H1 (cell line): ENCODE measurements at regions not wholly inside any gene's neighbourhood (a gene's known extent, or its start where the extent isn't known, plus 50 kb on each side); places are given as distances from the start of the nearest gene placed in this dataset.

Source experiments
- CTCF ChIA-PET: fragments of 300-600 bp; sonication (Branson Sonifier 250); formaldehyde crosslinking; loops from one replicate; lab custom pipeline; 2021; ENCODE audit not compliant: partially characterized antibody; lab: Charles Lee
- POLR2A ChIA-PET: fragments of 300-600 bp; sonication (Branson Sonifier 250); formaldehyde crosslinking; loops from one replicate; lab custom pipeline; 2021; ENCODE audit warnings: inconsistent platforms; ENCODE audit not compliant: partially characterized antibody; lab: Charles Lee
- DNase-seq, 2 experiments: peaks; one replicate each; pipeline versions ENCODE4 v3.0.0 to v3.0.0-alpha.2; 2010 to 2022; ENCODE audit warnings: low spot score in 2 of 2, low read depth in 1 of 2, mixed read lengths in 1 of 2
- FAIRE-seq: peaks from 2 replicates; lab custom pipeline; 2011; peaks lifted over from hg19 to GRCh38; lab: Jason Lieb, UNC
- H2AFZ ChIP-seq: 2 replicates; pipeline ENCODE4 v1.8.1; 2012; ENCODE audit warnings: low read length, inconsistent platforms
- H2AK5ac ChIP-seq: 2 replicates; pipeline ENCODE4 v1.6.1; 2013; ENCODE audit warnings: low read depth, low read length
- H2BK120ac ChIP-seq: replicated peaks from 2 replicates; pipeline ENCODE3; 2013; ENCODE audit warnings: low read depth, low read length, inconsistent platforms
- H2BK12ac ChIP-seq: 2 replicates; pipeline ENCODE4 v1.6.1; 2013; ENCODE audit warnings: low read depth, low read length
- H2BK15ac ChIP-seq: 2 replicates; pipeline ENCODE4 v1.6.1; 2013; ENCODE audit warnings: low read length
- H2BK20ac ChIP-seq: 2 replicates; pipeline ENCODE4 v1.6.1; 2013; ENCODE audit warnings: low read length
- H2BK5ac ChIP-seq: 2 replicates; pipeline ENCODE4 v1.6.1; 2013; ENCODE audit warnings: low read depth, low read length
- H3K14ac ChIP-seq: 2 replicates; pipeline ENCODE4 v1.6.1; 2013; ENCODE audit warnings: inconsistent platforms; ENCODE audit not compliant: insufficient read length
- H3K18ac ChIP-seq: 2 replicates; pipeline ENCODE4 v1.6.1; 2013; ENCODE audit warnings: low read length; ENCODE audit errors: extremely low read depth
- H3K23ac ChIP-seq: 2 replicates; pipeline ENCODE4 v1.6.1; 2013; ENCODE audit warnings: inconsistent platforms; ENCODE audit not compliant: insufficient read length
- H3K23me2 ChIP-seq: 2 replicates; pipeline ENCODE4 v1.6.1; 2013; ENCODE audit warnings: low read depth, low read length
- H3K27ac ChIP-seq: 2 replicates; pipeline ENCODE4 v1.6.1; 2011; ENCODE audit warnings: low read depth, low read length, inconsistent platforms
- H3K27me3 ChIP-seq, 4 experiments: replicated peaks in 1 of 4; 1 replicate in 1 of 4; 2 replicates in 3 of 4; pipeline versions ENCODE4 v1.6.1 to v1.8.1; 2011 to 2013; ENCODE audit warnings: low read length in 3 of 4, mild to moderate bottlenecking in 3 of 4, inconsistent platforms in 2 of 4, mixed read lengths in 2 of 4, moderate library complexity in 1 of 4; ENCODE audit not compliant: control insufficient read depth in 3 of 4, insufficient read depth in 3 of 4; ENCODE audit errors: extremely low read depth in 1 of 4
- H3K36me3 ChIP-seq, 4 experiments: 2 replicates each; pipeline versions ENCODE4 v1.6.1 to v1.8.1; 2011 to 2013; ENCODE audit warnings: mild to moderate bottlenecking in 4 of 4, low read length in 3 of 4, moderate library complexity in 2 of 4, control low read depth in 1 of 4, inconsistent platforms in 1 of 4; ENCODE audit not compliant: insufficient read depth in 4 of 4, control insufficient read depth in 2 of 4
- H3K4ac ChIP-seq: replicated peaks from 2 replicates; pipeline ENCODE3; 2013; ENCODE audit warnings: low read length, low read depth, mixed read lengths, inconsistent platforms; ENCODE audit not compliant: insufficient read length
- H3K4me1 ChIP-seq, 4 experiments: replicated peaks in 1 of 4; 1 replicate in 1 of 4; 2 replicates in 3 of 4; pipeline versions ENCODE4 v1.6.1 to v1.8.1; 2011 to 2013; ENCODE audit warnings: low read length in 3 of 4, inconsistent platforms in 2 of 4, mixed read lengths in 1 of 4; ENCODE audit not compliant: insufficient read depth in 4 of 4, control insufficient read depth in 3 of 4
- H3K4me2 ChIP-seq, 2 experiments: 2 replicates each; pipeline versions ENCODE4 v1.6.1 to v1.8.1; 2011 to 2013; ENCODE audit warnings: low read depth in 2 of 2, low read length in 2 of 2, control low read depth in 1 of 2, inconsistent platforms in 1 of 2, mild to moderate bottlenecking in 1 of 2; ENCODE audit not compliant: insufficient read depth in 1 of 2
- H3K4me3 ChIP-seq, 4 experiments: fragments of 200-600, 300-600 bp in 1 of 4; sonication (generic), shearing (Covaris generic), sonication (Bioruptor Twin) in 1 of 4; 2 replicates each; pipeline versions ENCODE4 v1.5.1 to v1.8.1; 2011 to 2016; ENCODE audit warnings: low read length in 4 of 4, low read depth in 3 of 4, control low read depth in 2 of 4, inconsistent platforms in 2 of 4, mild to moderate bottlenecking in 2 of 4, mixed read lengths in 1 of 4, moderate library complexity in 1 of 4; ENCODE audit not compliant: insufficient read depth in 2 of 4; ENCODE audit errors: extremely low read depth in 1 of 4
- H3K56ac ChIP-seq: replicated peaks from 2 replicates; pipeline ENCODE3; 2013; ENCODE audit warnings: low read depth, mild to moderate bottlenecking, mixed read lengths, low read length, inconsistent platforms; ENCODE audit not compliant: insufficient read length
- H3K79me1 ChIP-seq: 2 replicates; pipeline ENCODE4 v1.6.1; 2013; ENCODE audit warnings: low read depth, low read length, control low read depth
- H3K79me2 ChIP-seq, 2 experiments: 2 replicates each; pipeline versions ENCODE4 v1.6.1 to v1.8.1; 2012 to 2013; ENCODE audit warnings: low read length in 2 of 2, mild to moderate bottlenecking in 2 of 2, inconsistent platforms in 1 of 2; ENCODE audit not compliant: insufficient read depth in 2 of 2, control insufficient read depth in 1 of 2
- H3K9ac ChIP-seq, 4 experiments: replicated peaks in 1 of 4; 1 replicate in 1 of 4; 2 replicates in 3 of 4; pipeline versions ENCODE4 v1.6.1 to v1.8.1; 2011 to 2013; ENCODE audit warnings: low read depth in 3 of 4, low read length in 3 of 4, control low read depth in 2 of 4, mild to moderate bottlenecking in 2 of 4, moderate library complexity in 2 of 4, inconsistent platforms in 1 of 4; ENCODE audit errors: extremely low read depth in 1 of 4
- H3K9me3 ChIP-seq, 2 experiments: 2 replicates each; pipeline versions ENCODE4 v1.6.1 to v1.8.1; 2012 to 2013; ENCODE audit warnings: mild to moderate bottlenecking in 2 of 2, moderate library complexity in 2 of 2, control low read depth in 1 of 2, inconsistent platforms in 1 of 2, low read depth in 1 of 2, low read length in 1 of 2, mixed read lengths in 1 of 2; ENCODE audit not compliant: insufficient read depth in 2 of 2
- H4K20me1 ChIP-seq, 2 experiments: replicated peaks in 1 of 2; 2 replicates each; pipeline versions ENCODE3 to v1.8.1; 2011 to 2013; ENCODE audit warnings: inconsistent platforms in 2 of 2, low read length in 2 of 2, mild to moderate bottlenecking in 1 of 2; ENCODE audit not compliant: insufficient read depth in 2 of 2, control insufficient read depth in 1 of 2
- H4K5ac ChIP-seq: 2 replicates; pipeline ENCODE4 v1.6.1; 2013; ENCODE audit warnings: low read length, low read depth, mixed read lengths, inconsistent platforms; ENCODE audit not compliant: insufficient read length
- H4K8ac ChIP-seq: 2 replicates; pipeline ENCODE4 v1.8.0; 2013; ENCODE audit warnings: mild to moderate bottlenecking, moderate library complexity, low read length, inconsistent platforms; ENCODE audit not compliant: insufficient read depth; ENCODE audit errors: extremely low read depth
- H4K91ac ChIP-seq: replicated peaks from 2 replicates; pipeline ENCODE3; 2013; ENCODE audit warnings: low read length, mixed read lengths, inconsistent platforms; ENCODE audit not compliant: insufficient read length
- ASH2L ChIP-seq: fragments of 200-600, 300-600 bp; sonication (generic); IDR thresholded peaks from one replicate; pipeline ENCODE4 v1.7.1; 2017; ENCODE audit warnings: low read length
- CHD1 ChIP-seq: IDR thresholded peaks from 2 replicates; pipeline ENCODE4 v1.6.1; 2012; ENCODE audit warnings: low read depth, low read length, improper control_type of control experiment
- CTBP2 ChIP-seq: IDR thresholded peaks from 2 replicates; pipeline ENCODE4 v1.7.0; 2011; ENCODE audit warnings: borderline replicate concordance, mild to moderate bottlenecking, moderate library complexity, mixed read lengths, low read length; ENCODE audit not compliant: insufficient read depth, insufficient read length
- E2F6 ChIP-seq: IDR thresholded peaks from 2 replicates; pipeline ENCODE4 v1.6.1; 2012; ENCODE audit warnings: inconsistent platforms
- EGR1 ChIP-seq: IDR thresholded peaks from 2 replicates; pipeline ENCODE4 v1.6.1; 2011; ENCODE audit warnings: low read depth, low read length, borderline replicate concordance
- EP300 ChIP-seq, 2 experiments: IDR thresholded peaks; 1 replicate in 1 of 2; 2 replicates in 1 of 2; pipeline ENCODE4 v1.6.1; 2011 to 2012; ENCODE audit warnings: low read depth in 2 of 2, low read length in 2 of 2, mild to moderate bottlenecking in 2 of 2, borderline replicate concordance in 1 of 2, inconsistent platforms in 1 of 2, moderate library complexity in 1 of 2
- KDM4A ChIP-seq: IDR thresholded peaks from one replicate; pipeline ENCODE4 v1.7.1; 2012; ENCODE audit warnings: low read depth, mild to moderate bottlenecking, moderate library complexity, low read length, inconsistent platforms; ENCODE audit not compliant: severe bottlenecking
- NRF1 ChIP-seq: IDR thresholded peaks from 2 replicates; pipeline ENCODE4 v1.6.1; 2011; ENCODE audit warnings: mild to moderate bottlenecking, low read depth, low read length, improper control_type of control experiment
- RNF2 ChIP-seq: fragments of 200-900, 300-1000 bp; sonication (generic); IDR thresholded peaks from 2 replicates; pipeline ENCODE4 v1.7.1; 2016; ENCODE audit warnings: borderline replicate concordance, low read depth, mild to moderate bottlenecking, antibody characterized with exemption, low read length; ENCODE audit not compliant: poor library complexity, severe bottlenecking; ENCODE audit errors: missing control alignments
- RXRA ChIP-seq: IDR thresholded peaks from 2 replicates; pipeline ENCODE4 v1.6.1; 2011; ENCODE audit warnings: low read depth, mild to moderate bottlenecking, low read length, moderate library complexity; ENCODE audit not compliant: insufficient read depth
- SRF ChIP-seq: IDR thresholded peaks from 2 replicates; pipeline ENCODE4 v1.6.1; 2011; ENCODE audit warnings: mild to moderate bottlenecking, low read depth, low read length, moderate library complexity
- SUZ12 ChIP-seq: fragments of 200-600 bp; sonication (generic); IDR thresholded peaks from 2 replicates; pipeline ENCODE4 v1.6.1; 2012; ENCODE audit warnings: mild to moderate bottlenecking, inconsistent platforms, low read length, moderate library complexity, mixed read lengths
- TEAD4 ChIP-seq: IDR thresholded peaks from 2 replicates; pipeline ENCODE4 v1.6.1; 2012; ENCODE audit warnings: low read depth, low read length, inconsistent platforms, mixed read lengths
- WGBS, 2 experiments: shearing (Covaris generic) in 1 of 2; methylation state at CpG; one replicate each; pipeline versions ENCODE4 v1.1.6 to v1.1.7; 2013 to 2015; ENCODE audit warnings: low lambda C conversion rate in 2 of 2, mixed read lengths in 2 of 2, inconsistent platforms in 1 of 2, low coverage in 1 of 2, missing lambda C conversion rate in 1 of 2; ENCODE audit not compliant: insufficient replicate concordance in 2 of 2, insufficient coverage in 1 of 2, insufficient read length in 1 of 2; ENCODE audit errors: extremely low coverage in 1 of 2, missing lambda C conversion rate in 1 of 2; 5-methylcytosine and 5-hydroxymethylcytosine counted together

GRCh38 chr3:33982269-33982798 is 183.9 kb downstream of the PDCD6IP start:
- H3K23ac ChIP-seq, result no peak overlapping the region

More at GRCh38 chr3:33982269-33982798, 183.9 kb downstream of the PDCD6IP start:
- no peak overlapping the region for H3K14ac ChIP-seq
- H3K56ac ChIP-seq, result no peak overlapping the region
- no peak overlapping the region for H2BK5ac ChIP-seq
- no peak overlapping the region for H3K27ac ChIP-seq
- H3K79me2 ChIP-seq, result no peaks in the 10 kb centered on the region
- no peak overlapping the region for H3K4me3 ChIP-seq
- H2BK20ac ChIP-seq, result no peak overlapping the region
- FAIRE-seq (no peak), DNase-seq (no peak)
- no peak overlapping the region for H2BK12ac ChIP-seq
- H3K4me2 ChIP-seq, result no peak overlapping the region
- no peak overlapping the region for H3K4ac ChIP-seq
- no peak overlapping the region for H4K5ac ChIP-seq
- no peak overlapping the region for H4K8ac ChIP-seq
- no peaks in the 10 kb centered on the region for H4K20me1 ChIP-seq
- ChIA-PET POLR2A (no interaction called here), CTCF (no interaction called here)
- no peak overlapping the region for H3K9ac ChIP-seq
- H3K79me1 ChIP-seq, result no peaks in the 10 kb centered on the region
- WGBS, 2 experiments, result 82% methylated on average over 4 of the region's 4 CpGs; no CpG with 5 or more reads in 1 of the 2 experiments
- no peak overlapping the region for H2AFZ ChIP-seq
- no peaks in the 10 kb centered on the region for H3K4me1 ChIP-seq
- no peak overlapping the region for H2BK120ac ChIP-seq
- no peaks in the 10 kb centered on the region; the same call in 1 of the 2 replicates for H3K23me2 ChIP-seq
- TF ChIP-seq KDM4A (no peak), E2F6 (no peak), CHD1 (no peak), EGR1 (no peak), RNF2 (no peak), ASH2L (no peak), TEAD4 (no peak), RXRA (no peak), SUZ12 (no peak), CTBP2 (no peak), EP300 (IDR thresholded peaks at IDR 0.05; ENCODE audit: borderline replicate concordance in 1 of 2, low read depth in 2 of 2, low read length in 2 of 2) (no peak), NRF1 (no peak), SRF (no peak)
- no peak overlapping the region for H2AK5ac ChIP-seq
- no peaks in the 10 kb centered on the region for H3K36me3 ChIP-seq
- H3K27me3 ChIP-seq, result no peaks in the 10 kb centered on the region
- no peak overlapping the region for H3K18ac ChIP-seq
- no peaks in the 10 kb centered on the region for H3K9me3 ChIP-seq
- no peak overlapping the region for H4K91ac ChIP-seq
- no peak overlapping the region for H2BK15ac ChIP-seq
